MCF 10A (cell line): ENCODE measurements at regions not wholly inside any gene's neighbourhood (a gene's known extent, or its start where the extent isn't known, plus 50 kb on each side); places are given as distances from the start of the nearest gene placed in this dataset.

Experiments
- BruUV-seq: library from RNA; stranded (reverse); fragments of 400-500 nt; replicated peaks from 2 replicates; lab custom pipeline; 2021; lab: Mats Ljungman, UMichigan
- CTCF ChIA-PET: fragments of 300-600 bp; sonication (Branson Sonifier 250); formaldehyde crosslinking; extraction: SDS; loops from one replicate; lab custom pipeline; 2021; ENCODE audit warnings: antibody characterized with exemption, inconsistent platforms; lab: Yijun Ruan, JAX
- POLR2A ChIA-PET: fragments of 300-600, 350-650 bp; sonication (Branson Sonifier 250); formaldehyde crosslinking; extraction: SDS; loops from one replicate; lab custom pipeline; 2020; ENCODE audit warnings: antibody characterized with exemption, inconsistent platforms; lab: Yijun Ruan, JAX
- DNase-seq: peaks from one replicate; pipeline ENCODE4 v3.0.0-alpha.2; 2018; ENCODE audit not compliant: unreplicated experiment
- H3K27ac Mint-ChIP-seq: one replicate; pipeline ENCODE4 v1.8.0; 2022; ENCODE audit warnings: mild to moderate bottlenecking, low read depth, mixed read lengths; ENCODE audit not compliant: unreplicated experiment
- H3K27me3 Mint-ChIP-seq: one replicate; pipeline ENCODE4 v1.8.0; 2022; ENCODE audit warnings: mixed read lengths; ENCODE audit not compliant: insufficient read depth, unreplicated experiment
- H3K36me3 Mint-ChIP-seq: one replicate; pipeline ENCODE4 v1.8.0; 2022; ENCODE audit warnings: mild to moderate bottlenecking, moderate library complexity, mixed read lengths; ENCODE audit not compliant: insufficient read depth, unreplicated experiment
- H3K4me1 Mint-ChIP-seq: one replicate; pipeline ENCODE4 v1.8.0; 2022; ENCODE audit warnings: mixed read lengths; ENCODE audit not compliant: insufficient read depth, unreplicated experiment
- H3K4me3 Mint-ChIP-seq: one replicate; pipeline ENCODE4 v1.8.0; 2022; ENCODE audit warnings: mild to moderate bottlenecking, moderate library complexity, mixed read lengths; ENCODE audit not compliant: unreplicated experiment
- H3K9me3 Mint-ChIP-seq: one replicate; pipeline ENCODE4 v1.8.0; 2022; ENCODE audit warnings: mixed read lengths; ENCODE audit not compliant: unreplicated experiment
- CTCF ChIP-seq: fragments of 200-600 bp; IDR thresholded peaks from one replicate; pipeline ENCODE4 v1.8.0; 2022; ENCODE audit warnings: antibody characterized with exemption, mild to moderate bottlenecking; ENCODE audit not compliant: unreplicated experiment
- intact Hi-C: fragments of 100-400 bp; cut with micrococcal nuclease; formaldehyde crosslinking; loops from 2 replicates; pipeline ENCODE4 v1.14.1; 2022

GRCh38 chrX:139025816-139026215 lies 314.3 kb upstream of the FGF13 start:
- Mint-ChIP-seq H3K9me3 (peaks cover 14% of the 10 kb centered on the region), H3K27me3 (no peaks in the 10 kb centered on the region), H3K4me1 (no peaks in the 10 kb centered on the region), H3K4me3 (no peak overlapping the region), H3K27ac (no peak overlapping the region), H3K36me3 (no peaks in the 10 kb centered on the region)
- TF ChIP-seq CTCF = no peak
- DNase-seq = no peak
- CTCF ChIA-PET = no interaction called here
- POLR2A ChIA-PET = no interaction called here
- BruUV-seq = no TSS peak
- intact Hi-C loops = no loop called here

GRCh38 chrX:139023531-139023930 lies 312.0 kb upstream of the FGF13 start:
- no peaks in the 10 kb centered on the region for H3K27me3 Mint-ChIP-seq
- no peak for TF ChIP-seq CTCF
- H3K27ac Mint-ChIP-seq = no peak overlapping the region
- H3K4me1 Mint-ChIP-seq = no peaks in the 10 kb centered on the region
- ChIA-PET POLR2A (no interaction called here), CTCF (no interaction called here)
- intact Hi-C loops = no loop called here
- no TSS peak for BruUV-seq
- no peak overlapping the region for H3K4me3 Mint-ChIP-seq
- no peak for DNase-seq
- H3K9me3 Mint-ChIP-seq = peaks cover 24% of the 10 kb centered on the region
- H3K36me3 Mint-ChIP-seq = no peaks in the 10 kb centered on the region

- no peak for TF ChIP-seq CTCF
- no TSS peak for BruUV-seq
- Mint-ChIP-seq H3K27me3 (no peaks in the 10 kb centered on the region), H3K9me3 (peaks cover 24% of the 10 kb centered on the region), H3K36me3 (no peaks in the 10 kb centered on the region), H3K4me3 (no peak overlapping the region), H3K27ac (no peak overlapping the region), H3K4me1 (no peaks in the 10 kb centered on the region)
- POLR2A ChIA-PET = no interaction called here
- intact Hi-C loops = no loop called here
- DNase-seq = peak; percentile 5
- CTCF ChIA-PET = no interaction called here
These were observed 309.3 kb upstream of the FGF13 start for GRCh38 chrX:139020801-139021200.

GRCh38 chrX:139018436-139018835 lies 306.9 kb upstream of the FGF13 start:
- H3K4me3 Mint-ChIP-seq = no peak overlapping the region
- H3K9me3 Mint-ChIP-seq = peaks cover 31% of the 10 kb centered on the region
- H3K4me1 Mint-ChIP-seq = no peaks in the 10 kb centered on the region
- TF ChIP-seq CTCF = no peak
- no peak for DNase-seq
- no peaks in the 10 kb centered on the region for H3K36me3 Mint-ChIP-seq
- no peaks in the 10 kb centered on the region for H3K27me3 Mint-ChIP-seq
- intact Hi-C loops = no loop called here
- POLR2A ChIA-PET = no interaction called here
- H3K27ac Mint-ChIP-seq = no peak overlapping the region
- no TSS peak for BruUV-seq
- CTCF ChIA-PET = no interaction called here
